CD8-positive, alpha-beta memory T cell (primary cell): ENCODE measurements at regions not wholly inside any gene's neighbourhood (a gene's known extent, or its start where the extent isn't known, plus 50 kb on each side); places are given as distances from the start of the nearest gene placed in this dataset.
A peak's percentile ranks its signal among the peaks of the same experiment; 100 is the strongest.
"Not testable (repeated sequence)": the region's sequence is repeated elsewhere in the genome, so short reads cannot be mapped to it uniquely, and the experiment has no call there.

Experiments
- CTCF ChIA-PET: fragments of 350-600 bp; sonication (Branson Sonifier 250); formaldehyde crosslinking; loops from one replicate; lab custom pipeline; 2021; ENCODE audit warnings: antibody characterized with exemption; lab: Charles Lee
- POLR2A ChIA-PET: fragments of 350-600 bp; sonication (Branson Sonifier 250); formaldehyde crosslinking; loops from one replicate; lab custom pipeline; 2021; ENCODE audit warnings: antibody characterized with exemption; lab: Charles Lee
- DNase-seq, 5 donors: peaks; one replicate each; pipeline versions ENCODE4 v3.0.0 to v3.0.0-alpha.2; 2020 to 2022; ENCODE audit warnings: mixed read lengths in 1 of 5
- H3K27ac ChIP-seq: one replicate; pipeline ENCODE4 v1.7.0; 2013; ENCODE audit warnings: low read depth, mild to moderate bottlenecking, low read length, moderate library complexity
- H3K27me3 ChIP-seq: 2 replicates; pipeline ENCODE4 v1.7.0; 2013; ENCODE audit warnings: low read length, mild to moderate bottlenecking; ENCODE audit not compliant: insufficient read depth, poor library complexity, severe bottlenecking
- H3K36me3 ChIP-seq: 2 replicates; pipeline ENCODE4 v1.7.0; 2013; ENCODE audit warnings: mild to moderate bottlenecking, low read length, moderate library complexity; ENCODE audit not compliant: insufficient read depth
- H3K4me1 ChIP-seq: 2 replicates; pipeline ENCODE4 v1.7.0; 2013; ENCODE audit warnings: mild to moderate bottlenecking, low read length, moderate library complexity; ENCODE audit not compliant: insufficient read depth
- H3K4me3 ChIP-seq: 2 replicates; pipeline ENCODE4 v1.7.0; 2013; ENCODE audit warnings: mild to moderate bottlenecking, low read length
- H3K9me3 ChIP-seq: 2 replicates; pipeline ENCODE4 v1.7.0; 2013; ENCODE audit warnings: mild to moderate bottlenecking, low read length
- H3K27ac Mint-ChIP-seq, 8 donors: one replicate each; pipeline ENCODE4 v1.8.0; 2020 to 2021; ENCODE audit warnings: mixed read lengths in 8 of 8, mild to moderate bottlenecking in 6 of 8, inconsistent platforms in 3 of 8, moderate library complexity in 3 of 8
- H3K27me3 Mint-ChIP-seq, 2 donors: one replicate each; pipeline ENCODE4 v1.8.0; 2020 to 2021; ENCODE audit warnings: mixed read lengths in 2 of 2, mild to moderate bottlenecking in 1 of 2, moderate library complexity in 1 of 2
- H3K36me3 Mint-ChIP-seq, 3 donors: one replicate each; pipeline ENCODE4 v1.8.0; 2020 to 2021; ENCODE audit warnings: mixed read lengths in 3 of 3, inconsistent platforms in 1 of 3, mild to moderate bottlenecking in 1 of 3
- H3K4me1 Mint-ChIP-seq, 3 donors: one replicate each; pipeline ENCODE4 v1.8.0; 2020 to 2021; ENCODE audit warnings: mixed read lengths in 3 of 3, inconsistent platforms in 1 of 3, mild to moderate bottlenecking in 1 of 3
- H3K4me3 Mint-ChIP-seq, 7 donors: one replicate each; pipeline ENCODE4 v1.8.0; 2020 to 2021; ENCODE audit warnings: mixed read lengths in 7 of 7, mild to moderate bottlenecking in 6 of 7, moderate library complexity in 4 of 7, inconsistent platforms in 2 of 7
- H3K9me3 Mint-ChIP-seq, 5 donors: one replicate each; pipeline ENCODE4 v1.8.0; 2020 to 2022; ENCODE audit warnings: mixed read lengths in 5 of 5, mild to moderate bottlenecking in 3 of 5, moderate library complexity in 2 of 5, inconsistent platforms in 1 of 5

GRCh38 chr20:26251376-26251775 lies 554.7 kb upstream of the ZNF337 start:
- H3K9me3 Mint-ChIP-seq, CTCF ChIA-PET, POLR2A ChIA-PET, H3K27me3 ChIP-seq, H3K36me3 ChIP-seq, H3K9me3 ChIP-seq, H3K27me3 Mint-ChIP-seq, H3K4me1 Mint-ChIP-seq, H3K27ac Mint-ChIP-seq, DNase-seq, H3K27ac ChIP-seq, H3K4me3 Mint-ChIP-seq, H3K4me3 ChIP-seq, H3K36me3 Mint-ChIP-seq, H3K4me1 ChIP-seq: not testable (repeated sequence)

- H3K27me3 Mint-ChIP-seq, POLR2A ChIA-PET: not testable (repeated sequence)
Measured at GRCh38 chr20:26250249-26251114, 553.8 kb upstream of the ZNF337 start.

GRCh38 chr20:26243731-26244130 lies 547.1 kb upstream of the ZNF337 start:
- Histone ChIP-seq H3K9me3 (no peaks in the 10 kb centered on the region), H3K36me3 (no peaks in the 10 kb centered on the region), H3K27me3 (no peaks in the 10 kb centered on the region), H3K4me3 (no peak overlapping the region), H3K27ac (no peak overlapping the region), H3K4me1 (no peaks in the 10 kb centered on the region)
- peaks cover 0 to 9% (median 7%) of the 10 kb centered on the region in 5 donors for H3K9me3 Mint-ChIP-seq
- ChIA-PET CTCF (no interaction called here), POLR2A (no interaction called here)
- H3K27ac Mint-ChIP-seq: no peak overlapping the region
- no peaks in the 10 kb centered on the region for H3K36me3 Mint-ChIP-seq
- no peaks in the 10 kb centered on the region for H3K4me1 Mint-ChIP-seq
- no peak overlapping the region for H3K4me3 Mint-ChIP-seq
- DNase-seq: no peak
- H3K27me3 Mint-ChIP-seq: no peaks in the 10 kb centered on the region

More at GRCh38 chr20:26250249-26251114, 553.8 kb upstream of the ZNF337 start:
- H3K9me3 ChIP-seq, H3K4me1 ChIP-seq, H3K4me1 Mint-ChIP-seq, H3K9me3 Mint-ChIP-seq, H3K4me3 ChIP-seq, H3K36me3 Mint-ChIP-seq, CTCF ChIA-PET, H3K27ac Mint-ChIP-seq, H3K27me3 ChIP-seq, H3K27ac ChIP-seq, H3K36me3 ChIP-seq, DNase-seq: not testable (repeated sequence)
- H3K4me3 Mint-ChIP-seq: peak overlapping the region in 1 of 7 donors; percentile 63

- POLR2A ChIA-PET, H3K27me3 ChIP-seq, H3K27ac Mint-ChIP-seq, DNase-seq, H3K9me3 Mint-ChIP-seq, H3K4me1 ChIP-seq, H3K9me3 ChIP-seq, H3K4me3 Mint-ChIP-seq, CTCF ChIA-PET, H3K36me3 Mint-ChIP-seq, H3K27me3 Mint-ChIP-seq, H3K36me3 ChIP-seq, H3K4me1 Mint-ChIP-seq, H3K4me3 ChIP-seq, H3K27ac ChIP-seq: not testable (repeated sequence)
Measured at GRCh38 chr20:26220609-26221008, 524.0 kb upstream of the ZNF337 start.

- DNase-seq, H3K4me1 ChIP-seq, H3K9me3 ChIP-seq, H3K27ac Mint-ChIP-seq, H3K27me3 Mint-ChIP-seq, H3K36me3 Mint-ChIP-seq, H3K27me3 ChIP-seq, H3K36me3 ChIP-seq, H3K9me3 Mint-ChIP-seq, H3K4me3 ChIP-seq, POLR2A ChIA-PET, H3K4me1 Mint-ChIP-seq, H3K4me3 Mint-ChIP-seq, CTCF ChIA-PET, H3K27ac ChIP-seq: not testable (repeated sequence)
Measured at GRCh38 chr20:26219546-26219945, 522.9 kb upstream of the ZNF337 start.

GRCh38 chr20:26218301-26218700 lies 521.6 kb upstream of the ZNF337 start:
- CTCF ChIA-PET: no interaction called here
- H3K4me1 ChIP-seq: no peaks in the 10 kb centered on the region
- no peaks in the 10 kb centered on the region for H3K36me3 ChIP-seq
- no peaks in the 10 kb centered on the region for H3K9me3 ChIP-seq
- DNase-seq: no peak
- Mint-ChIP-seq H3K4me3 (no peak overlapping the region), H3K27me3 (no peaks in the 10 kb centered on the region), H3K27ac (no peak overlapping the region), H3K9me3 (peaks cover 0 to 6% (median 0%) of the 10 kb centered on the region in 5 donors), H3K4me1 (no peaks in the 10 kb centered on the region), H3K36me3 (no peaks in the 10 kb centered on the region)
- POLR2A ChIA-PET: no interaction called here
- H3K27ac ChIP-seq: no peak overlapping the region
- H3K4me3 ChIP-seq: no peak overlapping the region
- H3K27me3 ChIP-seq: no peaks in the 10 kb centered on the region

- Mint-ChIP-seq H3K27me3 (peaks cover 0 to 4% of the 10 kb centered on the region in 2 donors), H3K9me3 (peaks cover 0 to 6% (median 0%) of the 10 kb centered on the region in 5 donors), H3K27ac (no peak overlapping the region), H3K4me3 (no peak overlapping the region), H3K36me3 (no peaks in the 10 kb centered on the region), H3K4me1 (no peaks in the 10 kb centered on the region)
- Histone ChIP-seq H3K4me3 (no peak overlapping the region), H3K27me3 (no peaks in the 10 kb centered on the region), H3K9me3 (no peaks in the 10 kb centered on the region), H3K36me3 (no peaks in the 10 kb centered on the region), H3K4me1 (no peaks in the 10 kb centered on the region), H3K27ac (no peak overlapping the region)
- CTCF ChIA-PET: no interaction called here
- DNase-seq: no peak
- POLR2A ChIA-PET: no interaction called here
Measured at GRCh38 chr20:26216025-26216424, 519.4 kb upstream of the ZNF337 start.

- H3K27ac Mint-ChIP-seq: no peak overlapping the region
- H3K27ac ChIP-seq: no peak overlapping the region
- H3K36me3 ChIP-seq: no peaks in the 10 kb centered on the region
- H3K4me1 Mint-ChIP-seq: peaks cover 0 to 4% (median 0%) of the 10 kb centered on the region in 3 donors
- H3K27me3 Mint-ChIP-seq: peaks cover 0 to 9% of the 10 kb centered on the region in 2 donors
- no peak overlapping the region for H3K4me3 ChIP-seq
- H3K9me3 Mint-ChIP-seq: peaks cover 0 to 3% (median 1%) of the 10 kb centered on the region in 5 donors
- peaks cover 0 to 5% (median 0%) of the 10 kb centered on the region in 3 donors for H3K36me3 Mint-ChIP-seq
- H3K4me3 Mint-ChIP-seq: no peak overlapping the region
- H3K4me1 ChIP-seq: no peaks in the 10 kb centered on the region
- DNase-seq: no peak
- H3K27me3 ChIP-seq: no peaks in the 10 kb centered on the region
- no peaks in the 10 kb centered on the region for H3K9me3 ChIP-seq
- ChIA-PET POLR2A (no interaction called here), CTCF (no interaction called here)
Measured at GRCh38 chr20:26214991-26215390, 518.3 kb upstream of the ZNF337 start.
